ENCODE measurements at regions not wholly inside any gene's neighbourhood (a gene's known extent, or its start where the extent isn't known, plus 50 kb on each side); places are given as distances from the start of the nearest gene placed in this dataset.
A peak's percentile ranks its signal among the peaks of the same experiment; 100 is the strongest.

GRCh38 chr10:28805390-28805789 lies 128.1 kb downstream of the BAMBI start:
- ChIA-PET CTCF (interaction anchor here (0.7 to 1.4 kb wide), 2 partner anchors 34 to 187 kb away, joined by 3 read pairs; no protein-coding TSS in a partner anchor), POLR2A (interaction anchor here (0.6 kb wide), 1 partner anchor 1030 kb away, joined by 3 read pairs; no protein-coding TSS in a partner anchor)
- WGBS (ENCODE audit: insufficient coverage): 100% methylated on average over 1 of the region's 1 CpG
- H3K4me1 ChIP-seq (ENCODE audit: control extremely low read depth in 1 of 4, control insufficient read depth in 4 of 4, insufficient read depth in 4 of 4, low read length in 3 of 4): peaks cover 9 to 40% (median 12%) of the 10 kb centered on the region in 4 experiments
- no peaks in the 10 kb centered on the region for H3K27me3 ChIP-seq (replicated peaks in 2 of 5; ENCODE audit: control insufficient read depth in 4 of 5, insufficient read depth in 5 of 5, low read length in 4 of 5)
- DNase-seq: no peak
- H3K4me3 ChIP-seq (ENCODE audit: control insufficient read depth in 1 of 7, extremely low read depth in 1 of 7, insufficient read depth in 4 of 7, low read depth in 2 of 7, low read length in 6 of 7): no peak overlapping the region
- no peaks in the 10 kb centered on the region for H3K9me3 ChIP-seq (ENCODE audit: control extremely low read depth in 1 of 5, control insufficient read depth in 4 of 5, insufficient read depth in 2 of 5, low read depth in 1 of 5, low read length in 4 of 5)
- H3K27ac ChIP-seq (ENCODE audit: insufficient read depth in 1 of 2, low read depth in 1 of 2, low read length in 2 of 2, poor library complexity in 1 of 2, severe bottlenecking in 2 of 2): no peak overlapping the region
- no peaks in the 10 kb centered on the region for H3K36me3 ChIP-seq (ENCODE audit: control insufficient read depth in 4 of 4, insufficient read depth in 4 of 4, low read length in 3 of 4)

- peaks cover 9 to 48% (median 12%) of the 10 kb centered on the region in 4 experiments for H3K4me1 ChIP-seq (ENCODE audit: control extremely low read depth in 1 of 4, control insufficient read depth in 4 of 4, insufficient read depth in 4 of 4, low read length in 3 of 4)
- H3K27ac ChIP-seq (ENCODE audit: insufficient read depth in 1 of 2, low read depth in 1 of 2, low read length in 2 of 2, poor library complexity in 1 of 2, severe bottlenecking in 2 of 2): peak overlapping the region in 1 of 2 experiments; percentile 77
- H3K27me3 ChIP-seq (replicated peaks in 2 of 5; ENCODE audit: control insufficient read depth in 4 of 5, insufficient read depth in 5 of 5, low read length in 4 of 5): no peaks in the 10 kb centered on the region
- no peaks in the 10 kb centered on the region for H3K9me3 ChIP-seq (ENCODE audit: control extremely low read depth in 1 of 5, control insufficient read depth in 4 of 5, insufficient read depth in 2 of 5, low read depth in 1 of 5, low read length in 4 of 5)
- DNase-seq: peak in 1 of 3 donors; percentile 8
- POLR2A ChIA-PET: no interaction called here
- H3K4me3 ChIP-seq (ENCODE audit: control insufficient read depth in 1 of 7, extremely low read depth in 1 of 7, insufficient read depth in 4 of 7, low read depth in 2 of 7, low read length in 6 of 7): no peak overlapping the region
- CTCF ChIA-PET: interaction anchor here (1.0 to 1.4 kb wide), 2 partner anchors 19 to 186 kb away, joined by 3 read pairs; no protein-coding TSS in a partner anchor
- H3K36me3 ChIP-seq (ENCODE audit: control insufficient read depth in 4 of 4, insufficient read depth in 4 of 4, low read length in 3 of 4): no peaks in the 10 kb centered on the region
- 70% methylated on average over 2 of the region's 5 CpGs for whole genome bisulfite sequencing (ENCODE audit: insufficient coverage)
Observed at GRCh38 chr10:28806488-28806941, 129.2 kb downstream of the BAMBI start.

- POLR2A ChIA-PET: no interaction called here
- Histone ChIP-seq H3K36me3 (ENCODE audit: control insufficient read depth in 4 of 4, insufficient read depth in 4 of 4, low read length in 3 of 4) (no peaks in the 10 kb centered on the region), H3K4me3 (ENCODE audit: control insufficient read depth in 1 of 7, extremely low read depth in 1 of 7, insufficient read depth in 4 of 7, low read depth in 2 of 7, low read length in 6 of 7) (peak overlapping the region in 1 of 7 experiments; percentile 60), H3K27ac (ENCODE audit: insufficient read depth in 1 of 2, low read depth in 1 of 2, low read length in 2 of 2, poor library complexity in 1 of 2, severe bottlenecking in 2 of 2) (peak overlapping the region in 1 of 2 experiments; percentile 77), H3K27me3 (replicated peaks in 2 of 5; ENCODE audit: control insufficient read depth in 4 of 5, insufficient read depth in 5 of 5, low read length in 4 of 5) (no peaks in the 10 kb centered on the region), H3K4me1 (ENCODE audit: control extremely low read depth in 1 of 4, control insufficient read depth in 4 of 4, insufficient read depth in 4 of 4, low read length in 3 of 4) (peaks cover 9 to 48% (median 12%) of the 10 kb centered on the region in 4 experiments), H3K9me3 (ENCODE audit: control extremely low read depth in 1 of 5, control insufficient read depth in 4 of 5, insufficient read depth in 2 of 5, low read depth in 1 of 5, low read length in 4 of 5) (no peaks in the 10 kb centered on the region)
- CTCF ChIA-PET: interaction anchor here (1.0 kb wide), 1 partner anchor 20 kb away, joined by 3 read pairs; no protein-coding TSS in a partner anchor
- peak in 1 of 3 donors; percentile 38 for DNase-seq
- WGBS (ENCODE audit: insufficient coverage): 67% methylated on average over 3 of the region's 8 CpGs
Observed at GRCh38 chr10:28806951-28807759, 129.8 kb downstream of the BAMBI start.

- Histone ChIP-seq H3K4me1 (ENCODE audit: control extremely low read depth in 1 of 4, control insufficient read depth in 4 of 4, insufficient read depth in 4 of 4, low read length in 3 of 4) (peaks cover 9 to 48% (median 12%) of the 10 kb centered on the region in 4 experiments), H3K27ac (ENCODE audit: insufficient read depth in 1 of 2, low read depth in 1 of 2, low read length in 2 of 2, poor library complexity in 1 of 2, severe bottlenecking in 2 of 2) (peak overlapping the region in 1 of 2 experiments; percentile 77), H3K36me3 (ENCODE audit: control insufficient read depth in 4 of 4, insufficient read depth in 4 of 4, low read length in 3 of 4) (no peaks in the 10 kb centered on the region), H3K27me3 (replicated peaks in 2 of 5; ENCODE audit: control insufficient read depth in 4 of 5, insufficient read depth in 5 of 5, low read length in 4 of 5) (no peaks in the 10 kb centered on the region), H3K9me3 (ENCODE audit: control extremely low read depth in 1 of 5, control insufficient read depth in 4 of 5, insufficient read depth in 2 of 5, low read depth in 1 of 5, low read length in 4 of 5) (no peaks in the 10 kb centered on the region), H3K4me3 (ENCODE audit: control insufficient read depth in 1 of 7, extremely low read depth in 1 of 7, insufficient read depth in 4 of 7, low read depth in 2 of 7, low read length in 6 of 7) (peak overlapping the region in 4 of 7 experiments; percentile 31 to 60 (median 55))
- 27% methylated on average over 13 of the region's 16 CpGs for WGBS (ENCODE audit: insufficient coverage)
- peak; percentile 29 to 74 (median 57) for DNase-seq
- CTCF ChIA-PET: interaction anchor here (1.5 kb wide), 1 partner anchor 15 kb away, joined by 4 read pairs; no protein-coding TSS in a partner anchor
- POLR2A ChIA-PET: no interaction called here
Observed at GRCh38 chr10:28807760-28808613, 130.7 kb downstream of the BAMBI start.

- peak overlapping the region in 1 of 2 experiments; percentile 77 for H3K27ac ChIP-seq (ENCODE audit: insufficient read depth in 1 of 2, low read depth in 1 of 2, low read length in 2 of 2, poor library complexity in 1 of 2, severe bottlenecking in 2 of 2)
- POLR2A ChIA-PET: no interaction called here
- H3K27me3 ChIP-seq (replicated peaks in 2 of 5; ENCODE audit: control insufficient read depth in 4 of 5, insufficient read depth in 5 of 5, low read length in 4 of 5): no peaks in the 10 kb centered on the region
- no peaks in the 10 kb centered on the region for H3K9me3 ChIP-seq (ENCODE audit: control extremely low read depth in 1 of 5, control insufficient read depth in 4 of 5, insufficient read depth in 2 of 5, low read depth in 1 of 5, low read length in 4 of 5)
- H3K36me3 ChIP-seq (ENCODE audit: control insufficient read depth in 4 of 4, insufficient read depth in 4 of 4, low read length in 3 of 4): no peaks in the 10 kb centered on the region
- DNase-seq: no peak
- CTCF ChIA-PET: interaction anchor here (1.5 kb wide), 1 partner anchor 14 kb away, joined by 4 read pairs; no protein-coding TSS in a partner anchor
- H3K4me1 ChIP-seq (ENCODE audit: control extremely low read depth in 1 of 4, control insufficient read depth in 4 of 4, insufficient read depth in 4 of 4, low read length in 3 of 4): peaks cover 9 to 48% (median 12%) of the 10 kb centered on the region in 4 experiments
- 77% methylated on average over 4 of the region's 6 CpGs for WGBS (ENCODE audit: insufficient coverage)
- H3K4me3 ChIP-seq (ENCODE audit: control insufficient read depth in 1 of 7, extremely low read depth in 1 of 7, insufficient read depth in 4 of 7, low read depth in 2 of 7, low read length in 6 of 7): no peak overlapping the region
Observed at GRCh38 chr10:28808693-28809092, 131.4 kb downstream of the BAMBI start.

GRCh38 chr10:28810057-28810870 lies 132.9 kb downstream of the BAMBI start:
- DNase-seq: peak in 1 of 3 donors; percentile 37
- WGBS (ENCODE audit: insufficient coverage): 84% methylated on average over 6 of the region's 10 CpGs
- CTCF ChIA-PET: no interaction called here

More at GRCh38 chr10:28810057-28810870, 132.9 kb downstream of the BAMBI start:
- Histone ChIP-seq H3K27me3 (replicated peaks in 2 of 5; ENCODE audit: control insufficient read depth in 4 of 5, insufficient read depth in 5 of 5, low read length in 4 of 5) (no peaks in the 10 kb centered on the region), H3K4me3 (ENCODE audit: control insufficient read depth in 1 of 7, extremely low read depth in 1 of 7, insufficient read depth in 4 of 7, low read depth in 2 of 7, low read length in 6 of 7) (no peak overlapping the region), H3K9me3 (ENCODE audit: control extremely low read depth in 1 of 5, control insufficient read depth in 4 of 5, insufficient read depth in 2 of 5, low read depth in 1 of 5, low read length in 4 of 5) (no peaks in the 10 kb centered on the region), H3K4me1 (ENCODE audit: control extremely low read depth in 1 of 4, control insufficient read depth in 4 of 4, insufficient read depth in 4 of 4, low read length in 3 of 4) (peaks cover 9 to 48% (median 12%) of the 10 kb centered on the region in 4 experiments), H3K36me3 (ENCODE audit: control insufficient read depth in 4 of 4, insufficient read depth in 4 of 4, low read length in 3 of 4) (no peaks in the 10 kb centered on the region), H3K27ac (ENCODE audit: insufficient read depth in 1 of 2, low read depth in 1 of 2, low read length in 2 of 2, poor library complexity in 1 of 2, severe bottlenecking in 2 of 2) (peak overlapping the region in 1 of 2 experiments; percentile 59)
- POLR2A ChIA-PET: no interaction called here
